Left renal pelvis (tissue), 4 donors: ENCODE measurements at regions not wholly inside any gene's neighbourhood (a gene's known extent, or its start where the extent isn't known, plus 50 kb on each side); places are given as distances from the start of the nearest gene placed in this dataset.
"Not testable (repeated sequence)": the region's sequence is repeated elsewhere in the genome, so short reads cannot be mapped to it uniquely, and the experiment has no call there.

Experiments used
- DNase-seq, 4 donors: peaks; one replicate each; pipeline ENCODE4 v3.0.0-alpha.2; 2013; ENCODE audit warnings: low read depth in 4 of 4, low spot score in 3 of 4

DNA sequence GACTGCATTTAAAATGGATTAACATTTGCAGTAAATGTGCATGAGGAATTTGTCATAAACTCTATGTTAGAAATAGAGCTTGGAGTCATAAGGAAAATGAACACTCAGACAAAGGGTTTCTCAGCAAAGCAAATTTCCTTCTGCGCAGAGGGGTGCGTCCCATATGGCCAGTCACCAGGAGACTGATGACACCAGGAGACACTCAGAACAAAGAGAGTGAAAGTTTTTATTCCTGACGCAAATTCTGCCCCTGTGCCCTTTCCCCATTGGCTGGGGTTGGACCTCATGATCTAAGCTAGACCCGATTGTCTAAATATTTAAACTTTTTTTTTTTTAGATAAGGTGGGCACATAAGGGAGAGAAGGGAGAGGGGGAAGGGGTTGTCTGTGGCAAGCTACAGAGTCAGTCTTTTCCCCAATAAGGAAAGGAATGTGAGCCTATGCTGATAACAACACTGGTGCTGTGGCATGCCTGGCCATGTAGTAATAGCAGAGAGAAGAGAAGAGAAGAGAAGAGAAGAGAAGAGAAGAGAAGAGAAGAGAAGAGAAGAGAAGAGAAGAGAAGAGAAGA lies 202.0 kb downstream of the POM121L12 start:
- DNase-seq, result no peak

GRCh38 chr7:53238021-53238605 lies 202.7 kb downstream of the POM121L12 start:
- DNase-seq, result no peak

GRCh38 chr7:53239151-53239550 lies 203.7 kb downstream of the POM121L12 start:
- not testable (repeated sequence) for DNase-seq

GRCh38 chr7:53245721-53246120 lies 210.3 kb downstream of the POM121L12 start:
- no peak for DNase-seq

GRCh38 chr7:53246957-53247356 lies 211.5 kb downstream of the POM121L12 start:
- DNase-seq, result no peak

GRCh38 chr7:53252539-53252938 lies 217.1 kb downstream of the POM121L12 start:
- DNase-seq, result no peak

- DNase-seq, result no peak
Observed at GRCh38 chr7:53272081-53272480, 236.6 kb downstream of the POM121L12 start.

GRCh38 chr7:53281312-53281711 lies 245.9 kb downstream of the POM121L12 start:
- no peak for DNase-seq

GRCh38 chr7:53292341-53292740 lies 256.9 kb downstream of the POM121L12 start:
- DNase-seq, result no peak

DNA sequence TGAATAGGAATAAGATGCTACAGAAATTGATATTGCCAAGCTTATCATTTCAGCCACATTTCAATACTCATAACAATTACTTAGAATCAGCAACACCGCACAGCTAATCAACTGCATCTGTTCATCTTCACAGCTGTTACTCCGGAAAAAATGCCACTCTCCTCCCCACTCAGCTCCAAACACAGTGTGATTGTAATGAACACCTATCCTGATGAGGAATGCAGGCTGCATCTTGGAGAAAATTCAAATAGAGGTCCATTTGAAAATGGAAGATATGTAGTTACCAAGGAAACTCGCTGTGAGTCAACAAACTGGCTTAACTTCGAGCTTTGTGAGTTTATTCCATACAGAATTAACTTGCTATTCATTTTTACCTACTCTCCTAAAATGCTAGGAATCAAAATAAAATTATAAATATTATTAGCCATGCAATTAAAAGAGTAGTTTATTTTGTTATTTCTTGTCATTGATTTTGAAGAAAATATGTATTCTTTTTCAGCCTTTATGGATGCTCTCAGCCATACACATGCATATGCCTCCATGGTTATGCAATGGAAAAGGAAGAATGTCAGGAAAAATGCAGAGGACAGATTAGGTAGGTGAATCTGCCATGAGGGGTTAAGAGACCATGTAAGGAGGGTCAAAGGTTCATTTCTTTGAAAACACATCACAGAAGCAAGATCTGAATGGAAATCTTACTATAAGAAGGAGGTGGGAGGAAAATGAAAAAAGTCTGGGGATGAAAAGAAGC lies 267.2 kb downstream of the POM121L12 start:
- DNase-seq, result no peak

DNA sequence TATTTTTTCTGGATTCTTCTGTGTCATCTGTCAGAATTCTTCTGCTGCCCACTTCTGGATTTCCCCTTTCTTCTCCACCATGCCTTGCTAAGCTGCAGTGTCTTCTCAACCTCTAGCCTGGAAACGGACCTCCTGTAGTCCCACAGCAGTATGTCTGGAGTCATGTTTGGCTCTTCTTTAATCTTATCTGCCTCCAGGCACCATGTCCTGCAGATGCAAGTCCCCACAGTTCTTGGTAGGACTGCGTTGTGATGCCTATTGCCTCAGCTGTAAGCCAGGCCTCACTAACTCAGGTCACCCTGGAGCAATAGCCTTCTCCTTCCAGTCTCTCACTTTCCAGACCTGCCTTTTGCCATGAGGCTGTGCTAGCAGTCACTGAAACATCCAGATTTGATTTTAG lies 268.3 kb downstream of the POM121L12 start:
- DNase-seq, result no peak

DNA sequence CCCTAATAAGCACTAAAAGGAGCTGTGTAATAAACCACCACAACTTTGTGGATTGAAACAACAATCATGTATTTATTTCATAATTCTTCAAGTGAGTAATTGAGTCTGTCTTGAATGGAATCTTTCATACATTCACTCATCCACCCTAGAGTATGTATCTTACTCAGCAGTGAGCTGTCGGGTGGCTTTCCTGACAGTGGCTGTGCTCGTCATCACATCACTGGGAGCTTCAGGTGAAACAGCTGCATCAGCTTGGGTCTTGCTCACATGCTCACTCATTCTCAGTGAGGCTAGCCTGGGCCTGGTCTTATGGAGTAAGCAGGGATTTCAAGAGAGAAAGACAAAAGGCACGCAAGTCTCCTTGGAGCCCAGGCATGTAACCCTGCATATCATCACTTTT lies 271.4 kb downstream of the POM121L12 start:
- DNase-seq, result no peak

DNA sequence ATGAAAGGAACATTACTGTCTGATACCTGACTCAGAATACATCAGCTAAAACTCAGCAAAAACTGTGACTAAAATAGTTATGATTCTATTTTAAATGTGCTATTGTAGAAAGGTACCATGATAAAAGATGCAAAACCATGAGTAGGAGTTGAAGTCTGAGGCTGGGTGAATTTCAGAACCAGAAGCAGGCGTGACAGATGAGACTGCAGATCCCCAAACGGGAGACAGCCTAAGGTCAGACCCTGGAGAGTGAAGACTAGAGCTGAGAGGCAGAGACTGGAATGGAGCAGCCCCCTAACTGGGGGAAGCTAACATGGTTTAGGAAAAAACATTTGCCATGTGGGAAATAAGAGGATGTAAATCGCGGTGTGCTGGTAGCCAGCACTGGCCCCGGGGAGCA lies 275.8 kb downstream of the POM121L12 start:
- DNase-seq, result no peak

DNA sequence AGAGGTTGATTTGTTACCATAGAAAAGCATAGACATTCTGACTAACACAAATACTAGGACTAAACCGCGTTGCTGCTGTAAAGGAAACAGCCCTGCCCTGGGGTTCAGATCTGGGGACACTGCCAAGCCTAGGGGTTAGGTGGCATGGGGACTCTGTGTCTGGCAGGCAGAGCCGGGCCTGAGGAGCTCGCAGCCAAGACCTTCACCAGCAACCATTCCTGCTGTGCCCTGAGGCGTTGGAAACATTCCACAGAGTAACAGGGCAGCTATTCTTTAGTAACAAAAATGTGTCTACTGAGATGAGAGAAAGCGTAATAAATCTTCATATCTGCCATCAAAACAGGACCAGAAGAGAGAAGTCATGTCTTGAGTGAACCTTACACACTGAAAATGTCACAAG lies 280.5 kb downstream of the POM121L12 start:
- DNase-seq, result peak in 3 of 4 donors; percentile 2 to 14 (median 5)

GRCh38 chr7:53318566-53318965 lies 283.1 kb downstream of the POM121L12 start:
- DNase-seq, result no peak

- DNase-seq, result no peak
Observed at GRCh38 chr7:53325061-53325460, 289.6 kb downstream of the POM121L12 start.

DNA sequence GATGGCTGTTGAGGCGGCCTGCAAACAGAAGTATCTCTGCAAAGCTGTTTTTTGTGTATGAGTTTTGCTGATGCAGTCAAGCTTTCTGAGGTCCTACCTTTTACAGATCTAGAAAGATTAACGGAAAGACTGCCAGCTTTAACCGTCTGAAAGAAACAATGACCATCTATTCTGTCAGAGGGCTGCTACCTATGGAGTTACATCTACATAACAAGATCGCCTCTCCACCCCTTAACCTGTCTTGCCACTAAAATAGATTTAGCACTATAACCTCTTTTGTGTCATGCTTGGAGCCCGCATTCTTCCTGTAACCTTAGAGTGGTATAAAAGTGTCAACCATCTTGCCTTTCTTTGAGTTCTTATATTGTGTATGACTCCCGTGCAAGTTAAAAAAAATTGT lies 291.2 kb downstream of the POM121L12 start:
- no peak for DNase-seq

DNA sequence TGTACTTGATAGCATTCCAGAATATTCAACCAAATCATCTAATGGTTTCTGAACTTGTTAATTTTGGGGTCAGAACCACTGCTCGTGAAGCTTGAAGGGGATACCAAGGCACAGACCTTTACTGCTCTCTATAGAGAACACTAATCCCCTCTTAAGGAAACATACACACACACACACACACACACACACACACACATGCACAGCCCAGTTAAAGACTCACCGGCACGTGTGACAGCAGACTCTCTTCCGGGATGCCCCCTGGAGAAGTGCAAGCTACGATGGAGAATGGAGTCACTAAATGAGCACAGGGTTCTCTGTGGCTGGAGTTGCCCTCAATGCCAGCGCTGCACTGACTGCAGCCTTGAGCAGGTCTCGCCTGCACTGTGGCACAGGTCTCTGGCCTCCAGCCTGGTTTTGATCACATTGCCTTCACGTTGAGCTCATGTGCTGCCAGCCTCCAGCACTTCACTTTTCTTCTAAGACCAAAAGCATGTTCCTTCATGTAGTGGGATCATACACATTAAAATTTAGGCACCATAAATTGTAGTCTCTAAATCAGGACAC lies 300.8 kb downstream of the POM121L12 start:
- no peak for DNase-seq

GRCh38 chr7:53340220-53340619 lies 304.8 kb downstream of the POM121L12 start:
- no peak for DNase-seq

- DNase-seq, result peak in 2 of 4 donors; percentile 6 to 10
Observed at GRCh38 chr7:53350241-53350640, 314.8 kb downstream of the POM121L12 start.

DNA sequence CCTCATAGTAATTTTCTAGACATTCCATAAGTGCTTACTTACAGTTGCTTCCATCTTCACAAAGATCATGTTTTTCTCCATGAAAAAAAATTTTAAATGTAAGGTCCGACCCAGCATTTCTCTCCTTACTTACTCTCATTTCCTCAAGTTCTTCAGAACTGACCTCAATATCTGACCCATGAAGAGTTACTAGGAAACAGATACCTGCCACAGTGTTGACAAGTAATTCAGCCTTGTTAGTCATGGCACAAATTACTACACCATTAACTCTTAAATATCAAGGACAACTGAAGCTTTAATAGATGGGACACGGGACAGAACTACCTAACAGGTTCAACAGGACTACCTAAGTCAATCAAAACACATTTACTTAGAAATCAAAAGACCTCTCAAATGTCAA lies 316.2 kb downstream of the POM121L12 start:
- DNase-seq, result no peak

DNA sequence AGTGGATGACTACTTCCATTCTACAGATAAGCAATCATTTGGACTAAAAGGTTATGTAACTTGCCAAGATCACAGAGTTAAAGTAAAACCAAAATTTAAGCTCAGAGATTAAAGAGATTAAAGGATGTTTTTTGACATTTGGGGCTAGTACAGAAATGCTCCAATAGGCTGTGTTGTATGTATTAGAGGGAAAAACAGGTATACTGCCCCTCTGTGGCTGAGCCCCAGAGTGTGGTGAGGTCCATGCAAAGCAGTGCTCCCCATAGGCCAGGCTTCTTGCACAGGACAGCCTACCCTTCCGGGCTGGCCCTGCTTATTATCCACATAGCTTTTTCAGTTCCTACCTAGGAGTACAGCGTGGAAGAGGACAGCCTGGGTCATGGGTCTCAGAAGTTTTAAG lies 322.8 kb downstream of the POM121L12 start:
- no peak for DNase-seq
